ENCODE measurements at regions not wholly inside any gene's neighbourhood (a gene's known extent, or its start where the extent isn't known, plus 50 kb on each side); places are given as distances from the start of the nearest gene placed in this dataset.

DNA sequence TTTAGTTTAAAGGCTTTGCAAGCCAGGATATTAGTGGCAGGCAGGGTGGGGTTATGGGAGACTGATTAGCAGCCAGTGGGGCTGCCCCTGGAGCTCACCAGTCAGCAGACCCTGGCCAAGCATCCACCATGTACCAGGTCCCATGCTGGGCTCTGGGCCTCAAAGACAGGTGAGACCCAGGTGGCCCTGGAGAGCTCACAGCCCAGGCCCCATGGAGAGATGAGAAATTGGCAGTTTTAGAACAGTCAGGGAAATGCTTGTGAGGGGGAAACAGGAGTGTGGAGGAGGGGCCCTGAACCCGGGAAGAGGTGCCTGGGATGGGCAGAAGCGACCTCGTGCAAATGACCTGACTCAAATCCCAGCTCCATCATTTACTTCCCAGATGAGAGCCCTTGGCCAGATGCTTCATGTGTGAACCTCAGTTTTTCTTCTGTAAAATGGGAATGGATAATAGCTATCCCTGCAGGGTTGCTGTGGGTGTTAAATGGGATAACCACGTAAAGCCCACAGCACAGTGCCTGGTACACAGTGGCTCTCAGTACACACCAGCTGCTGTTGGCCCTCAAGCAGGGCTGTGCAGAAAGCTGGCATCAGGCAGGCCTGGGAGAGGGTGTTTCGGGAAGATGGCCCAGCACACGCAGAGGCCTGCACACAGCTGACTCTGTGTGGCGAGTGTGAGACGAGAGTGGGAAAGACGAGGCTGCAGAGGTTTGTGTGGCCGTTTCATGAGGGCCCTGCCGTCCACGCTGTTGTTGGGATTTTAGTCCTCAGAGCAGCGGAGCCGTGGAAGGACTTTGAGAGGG, 518.5 kb downstream of the PTPRU start:
- ChIA-PET CTCF (no interaction called here), POLR2A (no interaction called here)
- no peak overlapping the region for H3K27ac Mint-ChIP-seq

DNA sequence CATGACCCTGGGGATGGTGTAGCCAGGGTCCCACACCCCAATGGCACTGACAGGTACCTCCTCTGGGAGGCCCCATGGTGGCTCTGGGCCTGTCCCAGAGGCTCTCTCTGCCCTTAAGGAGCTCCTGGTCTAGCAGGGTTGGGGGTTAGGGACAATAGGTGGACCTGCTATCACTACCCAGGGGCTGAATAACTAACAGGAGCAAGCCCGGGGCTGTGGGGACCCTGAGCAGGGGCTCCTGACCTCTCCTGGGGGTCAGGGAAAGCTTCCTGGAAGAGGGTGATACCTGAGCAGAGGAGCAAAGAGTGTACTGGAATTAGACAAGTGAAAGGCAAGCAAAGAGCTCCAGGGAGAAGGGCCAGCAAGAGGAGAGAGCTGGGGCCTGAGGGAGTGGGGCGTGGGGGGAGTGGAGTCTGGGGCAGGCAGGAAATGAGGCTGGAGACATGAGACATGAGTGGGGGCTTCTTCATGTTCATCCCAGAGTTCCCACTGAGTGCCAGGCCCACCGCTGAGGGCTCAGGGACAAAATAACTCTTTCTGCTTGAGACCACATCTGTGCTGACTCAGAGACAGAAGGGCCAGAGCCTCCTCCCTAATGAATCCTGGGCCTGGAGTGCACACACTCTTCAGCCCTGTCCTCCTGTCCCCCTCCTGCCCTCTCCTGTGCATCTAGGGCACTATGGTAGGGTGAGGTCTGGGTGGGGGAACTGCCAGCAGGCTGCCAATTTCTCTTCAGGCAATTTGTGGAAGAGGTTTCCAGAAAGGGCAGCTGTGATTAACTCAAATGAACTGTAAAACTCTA, 517.6 kb downstream of the PTPRU start:
- Mint-ChIP-seq H3K4me1 (no peaks in the 10 kb centered on the region), H3K9me3 (no peaks in the 10 kb centered on the region), H3K4me3 (no peak overlapping the region), H3K27ac (no peak overlapping the region), H3K36me3 (ENCODE audit: low read depth) (no peaks in the 10 kb centered on the region), H3K27me3 (peaks cover 6% of the 10 kb centered on the region)
- peak; percentile 7 for DNase-seq
- ChIA-PET POLR2A (no interaction called here), CTCF (no interaction called here)

More for the DNA sequence above, 518.5 kb downstream of the PTPRU start:
- H3K4me3 Mint-ChIP-seq, result no peak overlapping the region
- H3K9me3 Mint-ChIP-seq, result no peaks in the 10 kb centered on the region
- peaks cover 6% of the 10 kb centered on the region for H3K27me3 Mint-ChIP-seq
- H3K36me3 Mint-ChIP-seq (ENCODE audit: low read depth), result no peaks in the 10 kb centered on the region
- DNase-seq, result no peak
- H3K4me1 Mint-ChIP-seq, result no peaks in the 10 kb centered on the region

DNA sequence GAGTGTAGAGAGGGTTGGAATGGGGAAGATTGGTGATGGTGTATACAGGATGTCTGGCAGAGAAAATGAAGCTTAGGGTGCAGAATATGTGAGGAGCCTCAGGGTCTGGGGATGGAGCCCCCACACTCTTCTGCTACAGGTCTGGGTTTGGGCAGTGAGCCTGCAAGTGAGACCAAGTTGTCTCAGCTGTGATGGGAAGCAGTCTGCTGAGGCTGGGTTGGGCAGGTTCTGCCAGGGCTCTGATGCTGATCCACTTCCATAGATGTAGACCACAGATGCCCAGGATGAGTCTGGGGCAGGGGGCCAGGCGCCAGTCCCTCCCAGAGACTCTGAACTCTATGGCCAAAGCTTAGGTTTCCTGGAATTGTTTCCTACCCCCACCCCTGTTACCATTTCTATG, 516.9 kb downstream of the PTPRU start:
- peaks cover 6% of the 10 kb centered on the region for H3K27me3 Mint-ChIP-seq
- no peaks in the 10 kb centered on the region for H3K36me3 Mint-ChIP-seq (ENCODE audit: low read depth)
- ChIA-PET POLR2A (no interaction called here), CTCF (no interaction called here)
- no peak overlapping the region for H3K27ac Mint-ChIP-seq
- H3K4me1 Mint-ChIP-seq, result no peaks in the 10 kb centered on the region
- H3K4me3 Mint-ChIP-seq, result no peak overlapping the region
- H3K9me3 Mint-ChIP-seq, result no peaks in the 10 kb centered on the region
- no peak for DNase-seq

DNA sequence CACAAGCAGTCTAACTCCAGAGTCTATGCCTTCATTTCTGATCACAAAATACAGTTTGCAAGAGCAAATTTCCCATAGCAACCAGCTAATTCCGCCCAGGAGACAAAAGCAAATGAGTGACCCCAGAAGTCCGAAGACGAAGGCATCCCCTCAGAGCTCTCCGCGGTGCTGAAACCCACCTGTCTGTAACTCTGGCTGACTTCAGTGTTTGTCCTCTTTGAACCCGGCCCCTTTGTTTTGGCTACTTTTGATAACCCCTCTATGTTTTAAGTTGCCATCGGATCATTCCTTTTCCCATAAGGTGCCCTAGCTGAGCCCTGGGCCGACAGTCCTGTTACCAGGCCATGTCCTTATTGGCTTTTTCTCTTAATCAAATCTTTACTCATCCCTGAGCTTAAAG, 515.8 kb downstream of the PTPRU start:
- H3K36me3 Mint-ChIP-seq (ENCODE audit: low read depth), result no peaks in the 10 kb centered on the region
- no peaks in the 10 kb centered on the region for H3K4me1 Mint-ChIP-seq
- H3K27ac Mint-ChIP-seq, result no peak overlapping the region
- CTCF ChIA-PET, result no interaction called here
- DNase-seq, result peak; percentile 14
- POLR2A ChIA-PET, result no interaction called here
- H3K27me3 Mint-ChIP-seq, result peaks cover 6% of the 10 kb centered on the region
- H3K4me3 Mint-ChIP-seq, result no peak overlapping the region
- H3K9me3 Mint-ChIP-seq, result no peaks in the 10 kb centered on the region

DNA sequence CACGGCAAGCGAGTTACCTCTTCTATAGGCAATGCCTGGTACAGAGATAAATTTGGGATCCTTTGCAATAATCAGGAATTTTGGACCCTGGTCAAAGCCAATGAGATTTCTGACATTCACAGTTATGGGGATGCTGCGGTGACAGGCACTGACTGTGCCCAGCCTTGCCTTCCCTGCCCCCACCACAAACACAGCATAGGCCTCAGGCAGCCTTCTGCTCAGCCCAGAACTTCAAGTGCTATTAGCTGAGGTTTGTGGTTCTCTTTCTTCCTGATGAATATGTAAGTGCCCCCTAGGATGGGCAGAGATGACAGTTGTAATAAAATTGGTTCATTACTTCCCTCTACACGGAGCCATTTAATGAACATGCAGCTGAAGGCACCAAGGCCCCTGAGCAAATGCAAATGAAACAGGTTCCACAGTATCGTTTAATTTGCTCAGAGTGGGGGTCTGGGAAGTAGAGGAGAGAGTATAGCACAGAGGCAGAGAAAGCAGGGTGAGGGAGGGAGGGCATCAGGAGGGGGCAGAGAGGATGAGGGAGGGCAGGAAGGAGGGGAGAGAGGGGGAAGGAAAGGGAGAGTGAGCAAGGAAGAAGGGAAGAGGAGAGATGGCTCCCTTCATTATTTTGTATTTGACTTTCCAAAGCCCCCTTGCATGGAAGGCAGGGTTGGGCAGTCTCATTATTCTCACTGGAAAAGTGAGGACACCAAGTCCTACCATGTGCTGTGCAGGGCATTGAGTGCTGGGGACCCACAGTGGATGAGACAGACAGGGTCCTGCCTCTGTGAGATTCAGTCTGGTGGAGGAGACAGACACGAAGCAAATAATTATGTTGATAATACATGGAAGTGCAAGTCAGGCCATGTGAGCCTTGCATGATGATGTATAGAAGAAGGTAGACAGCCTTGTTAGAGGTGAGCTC, 513.0 kb downstream of the PTPRU start:
- Mint-ChIP-seq H3K27ac (no peak overlapping the region), H3K36me3 (ENCODE audit: low read depth) (no peaks in the 10 kb centered on the region), H3K4me3 (no peak overlapping the region), H3K27me3 (peaks cover 6% of the 10 kb centered on the region), H3K9me3 (no peaks in the 10 kb centered on the region), H3K4me1 (no peaks in the 10 kb centered on the region)
- POLR2A ChIA-PET, result no interaction called here
- no peak for DNase-seq
- CTCF ChIA-PET, result no interaction called here

DNA sequence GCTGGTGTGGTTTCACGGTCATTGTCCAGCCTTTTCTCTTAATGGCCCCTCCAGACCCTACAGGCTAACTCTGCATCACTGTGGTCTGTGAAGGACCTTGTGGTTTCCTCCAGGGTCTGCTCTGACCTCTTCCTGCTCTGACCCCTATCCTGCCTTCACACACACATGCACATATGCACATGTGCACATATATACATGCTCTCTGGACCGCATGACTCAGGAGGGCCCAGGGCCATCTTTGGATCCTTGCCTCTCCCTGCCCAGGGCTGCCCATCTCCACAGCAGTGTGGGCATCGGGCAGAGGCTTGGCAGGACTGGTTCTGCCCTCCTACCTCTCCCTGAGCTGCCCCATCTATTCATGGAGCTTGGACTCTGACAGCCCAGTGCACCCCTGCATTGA, 510.9 kb downstream of the PTPRU start:
- Mint-ChIP-seq H3K4me3 (no peak overlapping the region), H3K9me3 (no peaks in the 10 kb centered on the region), H3K36me3 (ENCODE audit: low read depth) (no peaks in the 10 kb centered on the region), H3K4me1 (no peaks in the 10 kb centered on the region), H3K27me3 (peaks cover 7% of the 10 kb centered on the region), H3K27ac (no peak overlapping the region)
- CTCF ChIA-PET, result no interaction called here
- POLR2A ChIA-PET, result no interaction called here
- no peak for DNase-seq

DNA sequence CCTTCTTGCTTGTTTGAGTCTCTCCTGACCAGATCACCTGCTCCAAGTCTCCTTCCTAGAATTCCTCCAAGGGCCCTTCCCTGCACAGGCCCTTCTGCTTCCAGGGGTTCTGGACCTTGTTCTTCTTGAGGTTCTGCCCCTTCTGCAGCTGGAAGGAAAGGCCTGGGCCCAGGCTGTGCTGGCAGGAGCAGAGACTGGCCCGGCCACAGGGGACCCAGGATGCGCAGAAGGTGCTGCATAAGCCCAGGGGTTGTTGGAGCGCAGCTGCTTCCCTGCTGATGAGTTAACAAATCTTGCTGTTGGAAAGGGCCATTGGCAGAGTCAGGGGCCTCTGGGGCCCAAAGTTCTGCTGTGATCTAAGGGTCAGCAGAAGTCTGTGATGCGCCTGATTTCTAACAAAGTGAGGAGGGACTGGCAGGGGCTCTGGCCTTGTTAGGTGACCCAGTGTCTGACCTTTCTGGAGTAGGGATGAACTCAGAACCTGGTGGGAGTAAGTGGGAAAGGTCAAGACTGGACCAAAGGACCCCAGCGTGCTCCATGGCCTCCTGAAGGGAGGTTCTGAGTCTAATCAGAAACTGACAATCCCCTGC, 509.8 kb downstream of the PTPRU start:
- Mint-ChIP-seq H3K27ac (no peak overlapping the region), H3K9me3 (no peaks in the 10 kb centered on the region), H3K36me3 (ENCODE audit: low read depth) (no peaks in the 10 kb centered on the region), H3K4me3 (no peak overlapping the region), H3K4me1 (no peaks in the 10 kb centered on the region), H3K27me3 (peaks cover 5% of the 10 kb centered on the region)
- POLR2A ChIA-PET, result no interaction called here
- CTCF ChIA-PET, result no interaction called here
- no peak for DNase-seq

DNA sequence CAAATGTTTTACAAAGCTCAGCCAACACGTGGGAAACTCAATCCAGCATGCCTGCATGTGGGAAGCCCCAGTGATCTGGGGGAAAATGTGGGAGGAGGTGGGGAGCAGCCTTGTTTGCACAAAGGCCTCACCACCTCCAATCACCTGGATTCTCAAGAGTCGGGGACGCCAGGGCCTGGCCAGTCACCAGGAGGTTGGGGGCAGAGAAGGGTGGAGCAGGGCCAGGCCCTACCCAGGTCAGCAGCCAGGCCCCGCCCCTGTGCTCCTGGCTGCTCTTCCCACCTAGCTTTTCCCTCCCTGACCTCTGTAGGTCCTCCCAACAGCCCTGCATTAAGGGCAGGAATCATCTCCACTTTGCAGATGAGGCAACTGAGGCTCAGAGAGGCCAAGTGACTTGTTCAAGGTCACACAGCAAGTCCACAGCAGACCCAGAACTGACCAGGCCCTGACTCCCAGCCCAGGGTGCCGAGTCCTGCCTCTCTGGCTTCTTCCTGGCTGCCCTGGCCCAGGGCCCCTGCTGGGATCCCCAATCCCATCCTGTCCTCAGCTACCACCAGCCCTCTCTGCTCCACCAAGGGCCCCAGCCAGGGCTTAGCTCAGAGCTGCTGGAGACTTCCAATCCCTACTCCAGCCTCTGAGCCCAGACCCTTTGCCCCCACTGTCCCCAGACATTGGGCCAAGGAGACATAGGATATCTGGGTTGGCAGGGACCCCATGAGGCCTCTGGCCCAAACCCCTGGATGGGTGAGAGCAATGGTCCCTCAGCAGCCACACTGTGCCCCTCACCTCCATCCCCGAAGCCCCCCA, 508.6 kb downstream of the PTPRU start:
- no peak for DNase-seq
- Mint-ChIP-seq H3K4me1 (no peaks in the 10 kb centered on the region), H3K27me3 (peaks cover 5% of the 10 kb centered on the region), H3K27ac (no peak overlapping the region), H3K4me3 (no peak overlapping the region), H3K9me3 (no peaks in the 10 kb centered on the region), H3K36me3 (ENCODE audit: low read depth) (no peaks in the 10 kb centered on the region)
- ChIA-PET POLR2A (no interaction called here), CTCF (no interaction called here)

DNA sequence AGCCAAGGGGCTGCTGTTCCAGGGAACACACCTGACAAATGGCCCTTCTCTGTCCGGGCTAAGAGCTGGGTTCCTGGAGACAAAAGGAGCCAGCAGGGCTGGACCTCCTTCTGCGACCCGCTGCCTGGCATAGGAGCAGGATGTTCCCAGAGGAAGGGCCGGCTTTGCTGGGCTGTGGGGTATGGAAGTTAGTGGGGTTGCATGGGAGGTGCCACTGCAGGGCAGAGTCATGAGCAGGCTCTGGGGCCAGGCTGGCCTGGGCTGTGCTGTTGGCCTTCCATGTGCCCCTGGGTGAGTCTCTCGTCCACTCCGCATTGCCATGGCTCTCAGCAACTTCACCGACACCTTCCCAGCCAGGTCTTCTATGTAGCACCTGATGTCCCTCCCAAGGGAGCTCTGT, 507.6 kb downstream of the PTPRU start:
- H3K27ac Mint-ChIP-seq, result no peak overlapping the region
- no peaks in the 10 kb centered on the region for H3K9me3 Mint-ChIP-seq
- H3K4me1 Mint-ChIP-seq, result no peaks in the 10 kb centered on the region
- peaks cover 5% of the 10 kb centered on the region for H3K27me3 Mint-ChIP-seq
- no peak for DNase-seq
- no peak overlapping the region for H3K4me3 Mint-ChIP-seq
- CTCF ChIA-PET, result no interaction called here
- POLR2A ChIA-PET, result no interaction called here
- no peaks in the 10 kb centered on the region for H3K36me3 Mint-ChIP-seq (ENCODE audit: low read depth)

DNA sequence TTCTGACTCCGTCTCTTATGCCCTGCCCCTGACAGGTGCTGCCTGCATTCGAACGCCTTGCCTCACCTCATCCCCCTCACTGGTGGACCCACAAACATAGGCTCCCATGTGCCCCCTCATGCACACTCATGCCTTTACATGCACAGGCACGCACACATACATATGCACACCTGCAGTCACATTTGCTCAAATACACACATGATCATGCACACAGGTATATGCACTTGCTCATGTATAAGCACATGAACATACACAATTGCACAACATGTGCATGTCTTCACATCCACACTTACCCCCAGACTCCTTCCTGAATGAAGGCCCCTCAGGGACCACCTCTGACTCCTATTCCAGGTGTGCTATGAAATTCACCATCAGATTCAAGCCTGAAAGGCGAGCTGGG, 506.9 kb downstream of the PTPRU start:
- Mint-ChIP-seq H3K9me3 (no peaks in the 10 kb centered on the region), H3K27ac (no peak overlapping the region), H3K4me3 (no peak overlapping the region), H3K4me1 (no peaks in the 10 kb centered on the region), H3K27me3 (peaks cover 5% of the 10 kb centered on the region), H3K36me3 (ENCODE audit: low read depth) (no peaks in the 10 kb centered on the region)
- POLR2A ChIA-PET, result no interaction called here
- CTCF ChIA-PET, result no interaction called here
- DNase-seq, result no peak

DNA sequence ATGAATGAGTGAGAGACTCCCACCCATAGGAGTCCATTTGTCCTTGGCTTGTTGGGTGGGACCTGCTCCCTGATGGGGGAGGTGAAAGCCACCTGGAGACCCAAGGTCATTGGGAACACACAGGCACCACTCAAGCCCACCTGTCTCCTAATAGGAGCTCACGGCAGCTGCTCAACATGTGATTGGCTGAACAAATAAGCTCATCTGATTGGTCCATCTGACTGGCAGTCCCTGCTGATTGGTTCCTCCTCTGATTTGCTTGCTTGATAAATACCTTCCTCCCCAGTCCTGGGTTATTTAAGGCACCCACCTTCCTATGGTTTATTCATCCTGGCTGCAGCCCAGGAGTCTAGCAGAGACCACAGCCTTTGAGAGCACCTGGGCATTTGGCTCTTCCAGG, 502.9 kb downstream of the PTPRU start:
- ChIA-PET POLR2A (no interaction called here), CTCF (no interaction called here)
- no peak for DNase-seq
- Mint-ChIP-seq H3K27me3 (peaks cover 5% of the 10 kb centered on the region), H3K36me3 (ENCODE audit: low read depth) (no peaks in the 10 kb centered on the region), H3K4me1 (no peaks in the 10 kb centered on the region), H3K4me3 (no peak overlapping the region), H3K27ac (no peak overlapping the region), H3K9me3 (no peaks in the 10 kb centered on the region)

DNA sequence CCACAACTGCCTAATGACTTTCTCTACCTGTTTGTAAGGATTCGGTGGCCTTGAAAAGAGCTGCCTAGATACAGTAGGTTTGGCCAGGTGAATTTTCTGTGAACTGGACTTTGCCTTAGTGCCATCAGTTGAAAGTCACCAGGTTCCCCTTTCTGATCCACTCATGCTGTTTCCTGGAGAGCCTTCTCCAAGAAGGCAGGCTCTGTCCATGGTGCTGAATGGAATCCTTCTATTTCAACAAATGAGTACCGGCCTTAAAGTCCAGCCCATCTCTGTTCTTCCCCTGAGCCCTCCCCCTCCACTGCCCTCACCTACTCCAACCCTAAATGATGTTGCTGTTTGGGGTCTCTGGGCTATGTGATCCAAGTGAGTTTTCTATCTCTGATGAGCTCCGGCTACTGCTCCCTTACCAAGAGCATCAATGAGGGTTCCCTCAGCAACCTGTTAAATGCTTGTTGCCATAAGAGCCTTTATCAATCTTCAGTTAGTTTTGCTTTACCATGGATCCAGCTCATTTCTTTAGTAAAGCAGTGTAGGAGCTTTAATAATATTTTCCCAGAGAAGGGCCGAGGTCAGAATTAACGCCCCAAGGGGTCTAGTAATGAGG, 500.4 kb downstream of the PTPRU start:
- ChIA-PET POLR2A (no interaction called here), CTCF (no interaction called here)
- H3K27ac Mint-ChIP-seq, result no peak overlapping the region
- no peak overlapping the region for H3K4me3 Mint-ChIP-seq
- H3K27me3 Mint-ChIP-seq, result peaks cover 1% of the 10 kb centered on the region
- peak; percentile 29 for DNase-seq
- no peaks in the 10 kb centered on the region for H3K9me3 Mint-ChIP-seq
- peaks cover 6% of the 10 kb centered on the region for H3K4me1 Mint-ChIP-seq
- no peaks in the 10 kb centered on the region for H3K36me3 Mint-ChIP-seq (ENCODE audit: low read depth)
